Breast epithelium (tissue), 4 donors: ENCODE measurements at regions not wholly inside any gene's neighbourhood (a gene's known extent, or its start where the extent isn't known, plus 50 kb on each side); places are given as distances from the start of the nearest gene placed in this dataset.

Source experiments
- DNase-seq, 2 donors: peaks; one replicate each; pipeline ENCODE4 v3.0.0-alpha.2; 2019; ENCODE audit warnings: low spot score in 2 of 2
- H3K27ac ChIP-seq, 2 donors: fragments of 200-600 bp; sonication (generic) in 1 of 2; one replicate each; pipeline ENCODE4 v1.5.1; 2016 to 2019; ENCODE audit warnings: mild to moderate bottlenecking in 1 of 2
- H3K27me3 ChIP-seq, 2 donors: fragments of 200-600 bp; sonication (generic) in 1 of 2; one replicate each; pipeline versions ENCODE4 v1.5.1 to v1.6.0; 2017 to 2019; ENCODE audit warnings: control low read depth in 1 of 2, mild to moderate bottlenecking in 1 of 2
- H3K36me3 ChIP-seq: fragments of 200-600 bp; one replicate; pipeline ENCODE4 v1.5.1; 2019
- H3K4me1 ChIP-seq, 2 donors: fragments of 200-600 bp; sonication (generic); one replicate each; pipeline ENCODE4 v1.5.1; 2016 to 2019; ENCODE audit warnings: control low read depth in 1 of 2
- H3K4me3 ChIP-seq, 3 donors: fragments of 200-600 bp; sonication (generic); 1 replicate in 2 of 3; 2 replicates in 1 of 3; pipeline ENCODE4 v1.5.1; 2016 to 2019; ENCODE audit warnings: mild to moderate bottlenecking in 3 of 3, moderate library complexity in 2 of 3
- H3K9me3 ChIP-seq, 2 donors: fragments of 200-600 bp; sonication (generic) in 1 of 2; one replicate each; pipeline ENCODE4 v1.5.1; 2016 to 2019; ENCODE audit warnings: control low read depth in 1 of 2
- CTCF ChIP-seq, 3 donors: fragments of 450-650 bp; IDR thresholded peaks; one replicate each; pipeline ENCODE4 v1.5.1; 2016 to 2017; ENCODE audit warnings: antibody characterized with exemption in 3 of 3, mild to moderate bottlenecking in 3 of 3, moderate library complexity in 3 of 3
- POLR2A ChIP-seq: fragments of 450-650 bp; IDR thresholded peaks from one replicate; pipeline ENCODE4 v1.6.1; 2016; ENCODE audit warnings: antibody characterized with exemption, mild to moderate bottlenecking, moderate library complexity
- POLR2AphosphoS5 ChIP-seq, 3 donors: sonication (generic); formaldehyde crosslinking; IDR thresholded peaks; one replicate each; pipeline ENCODE4 v1.6.1; 2017; ENCODE audit warnings: antibody characterized with exemption in 3 of 3
- intact Hi-C: fragments of 100-400 bp; cut with DNase I; formaldehyde crosslinking; loops from one replicate; pipeline ENCODE4 v1.15.1; 2023; ENCODE audit warnings: low total_unique reads

GRCh38 chr18:28905509-28905908 lies 728.6 kb upstream of the CDH2 start:
- TF ChIP-seq POLR2AphosphoS5 (IDR thresholded peaks at IDR 0.05): no peak
- TF ChIP-seq POLR2A: no peak
- no peak for TF ChIP-seq CTCF (IDR thresholded peaks at IDR 0.05)
- intact Hi-C loops: no loop called here
- DNase-seq: no peak
- Histone ChIP-seq H3K36me3 (no peaks in the 10 kb centered on the region), H3K4me3 (no peak overlapping the region), H3K27ac (no peak overlapping the region), H3K4me1 (no peaks in the 10 kb centered on the region), H3K9me3 (no peaks in the 10 kb centered on the region), H3K27me3 (no peaks in the 10 kb centered on the region)

- H3K27ac ChIP-seq: no peak overlapping the region
- H3K9me3 ChIP-seq: no peaks in the 10 kb centered on the region
- H3K36me3 ChIP-seq: no peaks in the 10 kb centered on the region
- H3K27me3 ChIP-seq: no peaks in the 10 kb centered on the region
- H3K4me1 ChIP-seq: no peaks in the 10 kb centered on the region
- intact Hi-C loops: no loop called here
- no peak for TF ChIP-seq POLR2A
- DNase-seq: no peak
- no peak overlapping the region for H3K4me3 ChIP-seq
Measured at GRCh38 chr18:28904789-28905364, 727.9 kb upstream of the CDH2 start.

GRCh38 chr18:28903306-28903705 lies 726.4 kb upstream of the CDH2 start:
- H3K4me1 ChIP-seq: no peaks in the 10 kb centered on the region
- H3K27me3 ChIP-seq: no peaks in the 10 kb centered on the region
- intact Hi-C loops: no loop called here
- TF ChIP-seq POLR2AphosphoS5 (IDR thresholded peaks at IDR 0.05) (no peak), POLR2A (no peak), CTCF (IDR thresholded peaks at IDR 0.05) (no peak)
- no peak for DNase-seq
- H3K36me3 ChIP-seq: no peaks in the 10 kb centered on the region
- H3K9me3 ChIP-seq: no peaks in the 10 kb centered on the region
- H3K27ac ChIP-seq: no peak overlapping the region
- H3K4me3 ChIP-seq: no peak overlapping the region

GRCh38 chr18:28890791-28891190 lies 713.9 kb upstream of the CDH2 start:
- no peaks in the 10 kb centered on the region for H3K36me3 ChIP-seq
- H3K27me3 ChIP-seq: no peaks in the 10 kb centered on the region
- no peaks in the 10 kb centered on the region for H3K4me1 ChIP-seq
- no peak for TF ChIP-seq CTCF (IDR thresholded peaks at IDR 0.05)
- TF ChIP-seq POLR2AphosphoS5 (IDR thresholded peaks at IDR 0.05): no peak
- H3K27ac ChIP-seq: no peak overlapping the region
- intact Hi-C loops: no loop called here
- peaks cover 0 to 4% of the 10 kb centered on the region in 2 donors for H3K9me3 ChIP-seq
- no peak for DNase-seq
- no peak overlapping the region for H3K4me3 ChIP-seq

GRCh38 chr18:28884304-28884703 lies 707.4 kb upstream of the CDH2 start:
- no peaks in the 10 kb centered on the region for H3K27me3 ChIP-seq
- H3K9me3 ChIP-seq: peaks cover 0 to 4% of the 10 kb centered on the region in 2 donors
- TF ChIP-seq POLR2A: no peak
- no peak for TF ChIP-seq POLR2AphosphoS5 (IDR thresholded peaks at IDR 0.05)
- TF ChIP-seq CTCF (IDR thresholded peaks at IDR 0.05): no peak
- no peaks in the 10 kb centered on the region for H3K36me3 ChIP-seq
- H3K4me3 ChIP-seq: no peak overlapping the region
- H3K27ac ChIP-seq: no peak overlapping the region
- DNase-seq: no peak
- H3K4me1 ChIP-seq: no peaks in the 10 kb centered on the region
- intact Hi-C loops: no loop called here

- Histone ChIP-seq H3K9me3 (no peaks in the 10 kb centered on the region), H3K27ac (no peak overlapping the region), H3K36me3 (no peaks in the 10 kb centered on the region), H3K4me3 (no peak overlapping the region), H3K27me3 (no peaks in the 10 kb centered on the region), H3K4me1 (no peaks in the 10 kb centered on the region)
- TF ChIP-seq POLR2A: no peak
- TF ChIP-seq CTCF (IDR thresholded peaks at IDR 0.05): no peak
- TF ChIP-seq POLR2AphosphoS5 (IDR thresholded peaks at IDR 0.05): no peak
- DNase-seq: no peak
- intact Hi-C loops: no loop called here
Measured at GRCh38 chr18:28880856-28881255, 703.9 kb upstream of the CDH2 start.
